ENCODE measurements at regions not wholly inside any gene's neighbourhood (a gene's known extent, or its start where the extent isn't known, plus 50 kb on each side); places are given as distances from the start of the nearest gene placed in this dataset.

- no peak overlapping the region for H3K4me3 ChIP-seq (ENCODE audit: low read depth, low read length)
- TF ChIP-seq CTCF (IDR thresholded peaks at IDR 0.05; ENCODE audit: low read depth, low read length) = no peak
- no peak for TF ChIP-seq POLR2A (IDR thresholded peaks at IDR 0.05; ENCODE audit: extremely low read depth, insufficient read length)
- TF ChIP-seq, protein P1, sequence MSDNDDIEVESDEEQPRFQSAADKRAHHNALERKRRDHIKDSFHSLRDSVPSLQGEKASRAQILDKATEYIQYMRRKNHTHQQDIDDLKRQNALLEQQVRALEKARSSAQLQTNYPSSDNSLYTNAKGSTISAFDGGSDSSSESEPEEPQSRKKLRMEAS (IDR thresholded peaks at IDR 0.05; ENCODE audit: low read depth, low read length) = no peak
- TF ChIP-seq MYC (IDR thresholded peaks at IDR 0.05; ENCODE audit: low read depth, low read length) = no peak
- no peak for DNase-seq (ENCODE audit: low read depth)
Observed at GRCh38 chr4:138890891-138891570, 124.5 kb upstream of the NOCT start.

DNA sequence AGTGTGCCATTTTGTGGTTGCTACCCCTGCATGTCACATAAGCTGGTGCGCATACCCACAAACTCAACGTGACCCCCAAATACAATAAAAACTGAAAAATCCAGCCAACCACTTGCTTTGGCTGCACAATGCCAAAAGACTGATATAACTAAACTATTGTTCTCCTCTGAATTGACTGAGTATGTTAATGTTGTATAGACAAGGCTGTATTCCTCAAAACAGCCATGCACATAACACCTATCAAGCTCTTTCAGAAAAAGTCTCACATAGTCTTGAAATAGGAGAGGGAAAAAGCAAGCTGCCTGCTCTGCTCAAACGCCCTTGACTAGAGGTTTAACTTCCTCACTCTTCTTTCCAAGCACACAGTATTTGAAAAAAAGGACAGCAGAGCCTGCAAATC is 126.4 kb upstream of the NOCT start:
- no peak for DNase-seq (ENCODE audit: low read depth)

DNA sequence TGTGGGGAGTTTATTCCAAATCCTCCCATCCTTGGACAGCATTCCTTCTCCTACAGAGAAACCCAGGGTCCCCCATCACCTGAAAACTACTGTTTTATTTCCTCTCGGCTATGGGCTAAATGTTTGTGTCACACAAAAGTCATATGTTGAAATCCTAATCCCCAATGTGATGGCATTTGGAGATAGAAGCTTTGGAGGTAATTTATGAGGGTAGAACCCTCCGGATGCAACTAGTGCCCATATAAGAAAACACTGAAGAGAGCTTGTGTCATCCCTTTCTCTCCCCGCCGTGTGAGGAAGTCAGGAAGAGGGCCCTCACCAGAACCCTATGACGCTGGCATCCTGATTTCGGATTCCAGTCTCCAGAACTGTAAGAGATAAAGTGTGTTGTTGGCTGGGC is 127.8 kb upstream of the NOCT start:
- no peak for DNase-seq (ENCODE audit: low read depth)
- H3K4me3 ChIP-seq (ENCODE audit: low read depth, low read length) = no peak overlapping the region
- TF ChIP-seq MYC (IDR thresholded peaks at IDR 0.05; ENCODE audit: low read depth, low read length) = no peak
- no peak for TF ChIP-seq CTCF (IDR thresholded peaks at IDR 0.05; ENCODE audit: low read depth, low read length)
- TF ChIP-seq POLR2A (IDR thresholded peaks at IDR 0.05; ENCODE audit: extremely low read depth, insufficient read length) = no peak
- TF ChIP-seq, protein P1 (IDR thresholded peaks at IDR 0.05; ENCODE audit: low read depth, low read length) = no peak

More for the DNA sequence above, 126.4 kb upstream of the NOCT start:
- no peak overlapping the region for H3K4me3 ChIP-seq (ENCODE audit: low read depth, low read length)
- TF ChIP-seq, protein P1 (IDR thresholded peaks at IDR 0.05; ENCODE audit: low read depth, low read length) = no peak

GRCh38 chr4:138887341-138887740 is 128.2 kb upstream of the NOCT start:
- TF ChIP-seq CTCF (IDR thresholded peaks at IDR 0.05; ENCODE audit: low read depth, low read length) (no peak), MYC (IDR thresholded peaks at IDR 0.05; ENCODE audit: low read depth, low read length) (no peak), POLR2A (IDR thresholded peaks at IDR 0.05; ENCODE audit: extremely low read depth, insufficient read length) (no peak)
- TF ChIP-seq, protein P1 (IDR thresholded peaks at IDR 0.05; ENCODE audit: low read depth, low read length) = no peak
- H3K4me3 ChIP-seq (ENCODE audit: low read depth, low read length) = no peak overlapping the region
- no peak for DNase-seq (ENCODE audit: low read depth)

DNA sequence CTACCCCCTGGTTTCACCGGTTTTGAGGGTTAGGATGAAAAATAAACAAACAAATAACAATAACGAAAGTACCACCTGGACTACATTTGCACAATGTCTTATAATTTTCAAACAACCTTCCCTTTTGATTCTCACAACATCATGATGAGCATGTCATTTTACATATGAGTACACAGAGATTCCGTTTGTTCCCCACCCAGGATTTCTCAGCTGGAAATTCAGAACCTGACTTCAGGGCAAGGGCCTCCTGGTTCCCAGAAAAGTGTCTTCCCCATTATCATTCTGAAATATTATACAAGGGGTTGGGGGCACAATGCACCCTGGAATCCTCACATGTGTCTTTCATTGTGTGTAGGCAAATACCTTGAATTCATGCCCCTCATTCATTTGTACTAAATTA is 135.8 kb upstream of the NOCT start:
- no peak for DNase-seq (ENCODE audit: low read depth)
- H3K4me3 ChIP-seq (ENCODE audit: low read depth, low read length) = no peak overlapping the region
- TF ChIP-seq POLR2A (IDR thresholded peaks at IDR 0.05; ENCODE audit: extremely low read depth, insufficient read length) (no peak), CTCF (IDR thresholded peaks at IDR 0.05; ENCODE audit: low read depth, low read length) (no peak), MYC (IDR thresholded peaks at IDR 0.05; ENCODE audit: low read depth, low read length) (no peak)
- TF ChIP-seq, protein P1 (IDR thresholded peaks at IDR 0.05; ENCODE audit: low read depth, low read length) = no peak

- no peak overlapping the region for H3K4me3 ChIP-seq (ENCODE audit: low read depth, low read length)
- DNase-seq (ENCODE audit: low read depth) = no peak
- TF ChIP-seq, protein P1 (IDR thresholded peaks at IDR 0.05; ENCODE audit: low read depth, low read length) = no peak
- TF ChIP-seq CTCF (IDR thresholded peaks at IDR 0.05; ENCODE audit: low read depth, low read length) (no peak), MYC (IDR thresholded peaks at IDR 0.05; ENCODE audit: low read depth, low read length) (no peak), POLR2A (IDR thresholded peaks at IDR 0.05; ENCODE audit: extremely low read depth, insufficient read length) (no peak)
Observed at GRCh38 chr4:138875891-138876608, 139.5 kb upstream of the NOCT start.
